ENCODE measurements at regions not wholly inside any gene's neighbourhood (a gene's known extent, or its start where the extent isn't known, plus 50 kb on each side); places are given as distances from the start of the nearest gene placed in this dataset.
"Not testable (repeated sequence)": the region's sequence is repeated elsewhere in the genome, so short reads cannot be mapped to it uniquely, and the experiment has no call there.

DNA sequence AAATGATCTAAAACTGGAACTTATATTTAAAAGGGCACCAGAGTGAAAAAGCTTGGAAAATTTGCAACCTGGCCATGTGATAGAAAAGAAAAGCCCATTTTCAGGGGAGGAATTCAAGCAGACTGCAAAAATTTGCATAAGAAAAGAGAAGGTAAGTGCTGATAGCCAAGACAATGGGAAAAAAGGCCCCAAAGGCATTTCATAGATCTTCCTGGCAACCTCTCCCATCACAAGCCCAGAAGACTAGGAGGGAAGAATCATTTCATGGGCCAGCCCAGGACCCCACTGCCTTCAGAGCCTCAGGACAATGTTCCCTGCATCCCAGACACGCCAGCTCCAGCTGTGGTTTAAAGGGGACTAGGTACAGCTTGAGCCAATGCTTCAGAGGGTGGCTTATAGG lies 887.3 kb upstream of the DIAPH2 start:
- DNase-seq = no peak

DNA sequence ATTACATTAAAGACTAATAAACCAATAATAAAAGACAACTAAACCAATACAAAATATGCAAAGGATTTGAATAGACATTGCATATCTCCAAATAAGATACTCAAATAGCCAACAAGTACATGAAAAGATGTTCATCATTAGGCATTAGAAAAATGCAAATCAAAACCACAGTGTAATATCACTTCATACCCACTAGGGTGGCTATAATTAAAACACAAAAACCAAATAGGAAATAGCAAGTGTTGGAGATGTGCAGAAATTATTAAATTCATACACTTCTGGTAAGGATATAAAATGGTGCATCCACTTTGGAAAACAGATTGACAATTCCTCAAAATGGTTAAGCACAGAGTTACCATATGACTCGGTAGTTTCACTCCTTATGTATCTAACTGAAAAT lies 860.8 kb upstream of the DIAPH2 start:
- no peak for DNase-seq

DNA sequence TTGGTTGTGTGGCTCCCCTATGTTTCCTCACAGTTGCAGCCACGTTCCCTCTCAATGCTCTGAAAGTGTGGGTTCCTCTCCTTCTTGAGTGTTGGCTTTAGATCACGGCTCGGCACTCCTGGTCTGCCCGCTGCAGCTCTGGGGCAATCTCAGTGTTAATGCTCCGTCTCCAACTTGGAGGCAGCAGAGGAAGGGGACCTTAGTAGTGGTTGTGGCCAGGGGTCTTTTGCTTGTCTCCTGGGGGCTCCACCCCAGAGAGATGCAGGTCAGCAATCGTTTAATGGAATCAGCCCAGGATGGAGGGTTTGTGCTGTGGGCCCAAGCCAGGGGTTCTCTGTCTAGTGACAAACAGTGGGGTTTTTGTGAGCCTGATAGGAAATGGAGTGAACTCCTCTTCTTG lies 849.4 kb upstream of the DIAPH2 start:
- DNase-seq = no peak

- no peak for DNase-seq
Measured at GRCh38 chrX:95836517-95836916, 848.1 kb upstream of the DIAPH2 start.

- no peak for DNase-seq
Measured at GRCh38 chrX:95841863-95842262, 842.8 kb upstream of the DIAPH2 start.

DNA sequence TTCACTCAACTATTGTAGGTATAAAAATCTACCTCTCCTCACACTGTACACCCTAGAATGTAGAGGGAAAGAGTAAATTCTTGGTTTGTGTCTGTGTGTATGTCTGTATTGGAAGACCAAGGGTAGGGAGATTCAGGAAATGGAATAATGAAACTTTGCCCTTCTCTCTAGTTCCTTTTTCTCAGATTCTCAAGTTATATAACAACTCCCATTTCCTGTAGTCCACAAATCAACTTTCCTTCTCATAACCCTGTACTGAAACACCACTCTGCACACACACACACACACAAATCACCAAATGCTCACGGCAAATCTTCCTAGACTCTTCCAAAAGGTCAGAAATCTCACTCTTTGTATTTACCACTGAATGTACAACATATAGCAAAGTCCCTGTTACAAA lies 824.5 kb upstream of the DIAPH2 start:
- DNase-seq = no peak

DNA sequence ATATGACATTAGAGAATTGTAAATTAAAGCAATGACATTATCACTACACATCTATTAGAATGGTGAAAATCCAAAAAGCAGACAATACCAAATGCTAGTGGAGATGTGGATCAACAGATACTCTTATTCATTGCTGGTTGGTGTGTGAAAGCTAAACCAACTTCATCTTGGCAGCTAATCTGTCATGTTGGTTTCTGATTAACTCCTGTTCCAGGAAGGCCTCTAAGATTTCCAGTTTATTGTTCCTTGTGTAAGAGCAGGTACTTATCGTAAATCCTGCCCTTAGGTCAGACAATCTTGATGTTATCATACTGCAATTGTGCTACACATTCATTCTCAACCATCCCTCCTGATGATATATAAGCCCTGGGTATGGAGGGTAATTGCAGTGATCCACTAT lies 809.0 kb upstream of the DIAPH2 start:
- no peak for DNase-seq

DNA sequence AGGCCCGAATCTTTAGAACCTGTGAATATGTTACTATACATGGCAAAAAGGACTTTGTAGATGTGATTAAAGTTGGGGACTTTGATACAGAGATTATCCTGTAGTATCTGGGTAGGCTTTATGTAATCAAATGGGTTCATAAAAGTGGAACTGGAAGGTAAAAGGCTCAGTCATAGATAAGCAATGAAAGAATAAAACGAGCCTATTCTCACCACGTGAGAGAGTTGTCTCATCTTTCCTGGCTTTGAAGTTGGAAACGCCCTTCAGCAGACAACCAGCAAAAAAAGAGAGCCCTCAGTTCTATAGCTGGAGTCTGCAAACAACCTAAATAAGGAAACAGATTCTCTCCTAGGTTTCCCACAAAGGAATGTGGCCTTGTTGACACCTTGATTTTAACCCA lies 805.8 kb upstream of the DIAPH2 start:
- DNase-seq = no peak

- DNase-seq = no peak
Measured at GRCh38 chrX:95884186-95884585, 800.5 kb upstream of the DIAPH2 start.

DNA sequence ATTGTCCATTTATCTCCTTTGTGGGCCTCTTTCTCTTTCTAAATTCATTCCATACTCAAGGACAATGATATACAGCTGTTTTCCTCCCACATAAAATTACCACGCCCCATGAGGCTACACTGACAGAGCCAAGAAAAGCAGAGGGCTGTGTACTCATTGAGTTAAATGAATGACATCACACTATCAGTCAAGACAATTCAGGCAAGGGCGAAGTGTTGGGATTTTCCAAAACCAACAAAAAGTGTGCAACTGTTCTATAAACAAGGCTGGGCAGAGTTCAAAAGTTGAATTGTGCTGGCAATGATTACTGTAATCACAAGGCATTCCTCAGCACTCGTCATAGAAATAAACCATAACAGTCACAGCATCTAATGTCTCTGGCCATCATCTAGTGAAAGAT lies 799.6 kb upstream of the DIAPH2 start:
- peak in 1 of 3 experiments; percentile 18 for DNase-seq

- DNase-seq = no peak
Measured at GRCh38 chrX:95889279-95889678, 795.4 kb upstream of the DIAPH2 start.

DNA sequence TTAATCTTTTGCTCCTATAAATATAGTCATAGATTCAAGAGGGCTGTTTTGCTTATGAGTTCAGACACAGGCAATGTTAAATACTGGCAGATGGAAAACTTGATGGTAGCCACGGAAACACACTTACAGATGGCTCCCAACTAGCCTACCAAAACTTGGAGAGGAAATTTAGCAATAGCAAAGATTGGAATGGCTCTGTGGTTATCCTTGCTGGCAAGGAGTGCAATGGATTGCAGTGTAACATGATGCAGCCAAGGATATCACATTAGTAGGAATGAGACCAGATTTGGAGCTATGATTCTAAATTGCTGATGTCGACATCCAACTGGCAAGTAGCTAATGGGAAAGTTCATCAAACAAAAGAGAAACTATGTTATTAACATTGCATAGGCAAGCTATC lies 791.0 kb upstream of the DIAPH2 start:
- DNase-seq = no peak

- no peak for DNase-seq
Measured at GRCh38 chrX:95903490-95903889, 781.2 kb upstream of the DIAPH2 start.

DNA sequence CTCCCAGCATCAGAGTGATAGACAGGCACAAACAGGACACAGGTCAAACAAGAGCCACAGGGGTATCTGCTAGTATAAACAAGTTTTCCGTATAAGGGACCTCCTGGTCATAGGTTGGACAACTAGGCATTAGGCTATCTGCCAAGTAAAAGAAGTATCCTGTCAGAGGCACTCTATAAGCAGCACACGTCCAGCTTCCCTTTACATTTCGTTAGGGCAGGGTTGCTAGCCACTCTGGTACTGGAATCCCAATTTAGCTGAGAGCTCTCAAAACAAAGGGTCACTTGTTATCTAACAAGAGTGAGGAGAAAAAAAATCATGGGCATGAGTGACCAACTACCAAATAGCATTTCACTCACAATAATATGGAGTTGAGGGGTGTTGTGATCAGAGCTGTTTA lies 780.7 kb upstream of the DIAPH2 start:
- DNase-seq = no peak

- no peak for DNase-seq
Measured at GRCh38 chrX:95907081-95907480, 777.6 kb upstream of the DIAPH2 start.

- DNase-seq = no peak
Measured at GRCh38 chrX:95911062-95911461, 773.6 kb upstream of the DIAPH2 start.

DNA sequence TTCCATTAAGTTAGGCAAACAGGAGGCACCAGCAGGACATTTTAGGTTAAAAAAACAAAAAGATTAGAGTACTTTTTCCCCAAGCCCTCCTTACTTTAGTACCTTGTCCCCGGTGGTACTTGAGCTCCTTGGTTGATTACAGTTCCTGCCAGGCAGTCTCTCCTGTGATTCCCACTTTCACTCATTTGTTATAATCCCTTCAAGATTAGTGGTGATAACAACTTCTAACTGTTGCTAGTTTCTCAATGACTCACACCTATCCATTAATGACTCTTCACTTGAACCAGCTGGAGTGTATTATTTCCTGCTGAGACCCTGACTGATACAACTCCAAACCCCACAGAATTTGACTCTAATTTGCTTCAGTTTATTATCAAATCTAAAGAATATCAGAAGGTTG lies 765.0 kb upstream of the DIAPH2 start:
- no peak for DNase-seq

GRCh38 chrX:95945528-95945927 lies 739.1 kb upstream of the DIAPH2 start:
- no peak for DNase-seq

DNA sequence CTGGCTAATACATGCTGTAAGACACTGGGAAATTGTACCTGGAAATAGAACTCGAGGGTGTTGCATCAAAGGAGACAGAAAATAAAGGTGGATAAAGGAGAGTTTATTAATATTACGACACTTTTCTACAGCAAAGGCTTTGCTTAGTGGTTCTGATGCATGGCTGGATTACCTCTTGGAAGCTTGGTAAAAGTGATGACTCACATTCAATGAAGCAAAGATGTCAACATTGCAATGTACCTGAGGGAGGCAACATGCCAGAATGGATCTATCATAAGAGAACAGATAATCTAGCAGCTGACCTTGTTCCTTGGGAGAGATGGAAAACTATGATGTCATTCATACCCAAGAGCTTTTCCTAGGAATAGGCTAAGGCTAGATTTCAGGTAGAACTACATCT lies 735.1 kb upstream of the DIAPH2 start:
- no peak for DNase-seq

GRCh38 chrX:95950679-95951078 lies 734.0 kb upstream of the DIAPH2 start:
- no peak for DNase-seq

DNA sequence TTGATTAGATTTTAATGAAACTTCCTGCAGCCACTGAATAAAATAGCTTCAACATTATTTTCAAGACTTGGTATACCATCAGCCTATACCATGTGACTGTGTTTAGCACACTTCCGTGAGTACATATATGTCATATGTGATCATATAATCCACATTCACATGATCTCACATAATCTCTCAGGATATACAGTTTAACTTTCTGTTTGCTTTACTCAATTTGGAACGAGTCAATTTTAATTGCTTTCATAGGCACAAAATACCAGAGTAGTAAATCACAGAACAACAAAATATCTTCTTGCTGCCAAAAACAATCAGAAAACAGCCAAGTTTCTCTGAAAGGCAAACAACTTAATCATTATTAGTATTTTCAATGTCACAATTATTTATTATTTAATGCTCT lies 731.1 kb upstream of the DIAPH2 start:
- DNase-seq = no peak

- DNase-seq = no peak
Measured at GRCh38 chrX:95956745-95957144, 727.9 kb upstream of the DIAPH2 start.

DNA sequence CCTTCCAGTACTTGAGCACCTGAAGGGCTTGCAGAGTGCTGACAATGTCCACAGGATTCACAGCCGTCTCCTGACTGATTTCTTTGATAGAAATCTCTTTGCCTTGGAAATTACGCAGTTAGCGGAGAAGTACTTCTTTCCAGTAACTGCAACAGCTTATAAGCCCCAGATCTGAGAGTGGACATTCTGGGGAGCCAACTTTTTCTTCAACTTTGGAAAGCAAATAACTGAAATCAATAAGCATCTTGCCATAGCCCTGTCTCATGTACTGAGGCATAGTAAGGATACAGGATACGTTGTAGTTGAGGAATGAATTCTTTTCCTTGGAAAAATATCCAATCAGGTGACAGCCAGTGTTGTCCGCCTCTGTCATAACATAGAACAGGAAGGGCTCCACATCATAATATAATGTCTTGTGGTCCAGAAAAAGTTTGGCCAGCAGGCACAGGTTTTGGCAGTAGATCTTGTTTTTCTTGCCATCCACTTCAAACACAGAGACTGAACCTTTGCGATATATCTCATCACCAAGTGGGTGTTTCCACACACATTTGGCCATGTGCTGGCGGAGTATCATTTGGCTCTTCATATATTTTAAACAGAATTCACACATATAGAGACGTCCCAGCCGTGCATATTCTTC lies 711.1 kb upstream of the DIAPH2 start:
- DNase-seq = not testable (repeated sequence)

DNA sequence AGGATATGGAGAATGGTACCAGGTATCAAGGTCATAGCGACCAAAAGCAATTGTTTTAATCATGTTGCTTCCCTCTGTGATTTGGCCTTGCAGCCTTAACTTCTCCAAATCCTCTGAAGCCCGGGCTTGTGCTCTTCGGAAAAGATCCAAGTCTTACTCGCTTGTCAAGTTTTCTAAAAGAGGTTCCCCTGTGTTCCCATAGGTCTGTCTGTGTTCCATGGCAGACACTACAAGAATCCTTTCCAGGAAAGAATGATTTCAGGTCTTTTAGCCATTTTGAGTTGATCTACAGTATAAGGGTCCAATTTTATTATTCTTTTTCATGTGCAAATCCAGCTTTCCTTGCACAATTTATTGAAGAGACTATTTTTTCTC lies 710.6 kb upstream of the DIAPH2 start:
- DNase-seq = no peak

DNA sequence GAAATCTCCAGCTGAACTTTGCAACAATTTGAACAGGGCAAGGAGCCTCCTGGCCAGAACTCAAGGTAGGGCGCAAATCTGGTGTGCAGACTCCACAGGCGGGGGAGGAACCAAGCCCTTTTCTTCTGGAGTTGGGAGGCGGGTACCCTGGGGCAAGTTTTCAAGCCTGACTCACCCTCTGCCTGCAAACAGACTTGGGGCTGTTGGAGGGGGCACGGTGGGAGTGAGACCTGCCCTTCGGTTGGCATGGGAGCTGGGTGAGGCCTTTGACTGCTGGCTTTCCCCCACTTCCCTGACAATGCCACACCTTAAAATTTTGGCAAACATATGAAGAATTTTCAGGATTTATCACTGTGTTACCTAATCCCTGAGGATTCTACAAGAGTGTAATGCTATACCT lies 709.8 kb upstream of the DIAPH2 start:
- DNase-seq = no peak

GRCh38 chrX:95995583-95995982 lies 689.1 kb upstream of the DIAPH2 start:
- DNase-seq = peak in 1 of 3 experiments; percentile 66
